Inferior parietal cortex (tissue), 1 donor: ENCODE measurements at regions not wholly inside any gene's neighbourhood (a gene's known extent, or its start where the extent isn't known, plus 50 kb on each side); places are given as distances from the start of the nearest gene placed in this dataset.
"Not testable (repeated sequence)": the region's sequence is repeated elsewhere in the genome, so short reads cannot be mapped to it uniquely, and the experiment has no call there.

Experiments
- DNase-seq: peaks from one replicate; pipeline ENCODE4 v3.0.0-alpha.2; 2016; ENCODE audit errors: extremely low spot score

GRCh38 chr17:31678431-31678830 lies 180.6 kb downstream of the COPRS start:
- DNase-seq, result no peak

GRCh38 chr17:31677681-31678080 lies 181.4 kb downstream of the COPRS start:
- DNase-seq, result no peak

GRCh38 chr17:31677036-31677435 lies 182.0 kb downstream of the COPRS start:
- DNase-seq, result no peak

GRCh38 chr17:31675392-31675791 lies 183.7 kb downstream of the COPRS start:
- not testable (repeated sequence) for DNase-seq

GRCh38 chr17:31674717-31675349 lies 184.2 kb downstream of the COPRS start:
- DNase-seq, result no peak

- DNase-seq, result no peak
Measured at GRCh38 chr17:31674305-31674704, 184.7 kb downstream of the COPRS start.

- no peak for DNase-seq
Measured at GRCh38 chr17:31673076-31673475, 186.0 kb downstream of the COPRS start.

- no peak for DNase-seq
Measured at GRCh38 chr17:31672161-31672819, 186.8 kb downstream of the COPRS start.

- no peak for DNase-seq
Measured at GRCh38 chr17:31663576-31663975, 195.5 kb downstream of the COPRS start.

GRCh38 chr17:31660684-31661083 lies 198.4 kb downstream of the COPRS start:
- DNase-seq, result no peak

GRCh38 chr17:31657876-31658275 lies 201.2 kb downstream of the COPRS start:
- DNase-seq, result no peak

GRCh38 chr17:31654936-31655335 lies 204.1 kb downstream of the COPRS start:
- no peak for DNase-seq

- DNase-seq, result no peak
Measured at GRCh38 chr17:31653691-31654090, 205.4 kb downstream of the COPRS start.

- no peak for DNase-seq
Measured at GRCh38 chr17:31650756-31651520, 208.1 kb downstream of the COPRS start.

- DNase-seq, result no peak
Measured at GRCh38 chr17:31649302-31649701, 209.7 kb downstream of the COPRS start.

- no peak for DNase-seq
Measured at GRCh38 chr17:31647661-31648060, 211.4 kb downstream of the COPRS start.

GRCh38 chr17:31646642-31647041 lies 212.4 kb downstream of the COPRS start:
- DNase-seq, result no peak

- no peak for DNase-seq
Measured at GRCh38 chr17:31645351-31645750, 213.7 kb downstream of the COPRS start.

- no peak for DNase-seq
Measured at GRCh38 chr17:31631766-31632165, 227.3 kb downstream of the COPRS start.

GRCh38 chr17:31630866-31631265 lies 228.2 kb downstream of the COPRS start:
- not testable (repeated sequence) for DNase-seq

GRCh38 chr17:31629696-31630470 lies 229.2 kb downstream of the COPRS start:
- DNase-seq, result no peak

GRCh38 chr17:31627960-31628359 lies 231.1 kb downstream of the COPRS start:
- no peak for DNase-seq
